ENCODE measurements at regions not wholly inside any gene's neighbourhood (a gene's known extent, or its start where the extent isn't known, plus 50 kb on each side); places are given as distances from the start of the nearest gene placed in this dataset.
"Not testable (repeated sequence)": the region's sequence is repeated elsewhere in the genome, so short reads cannot be mapped to it uniquely, and the experiment has no call there.

DNA sequence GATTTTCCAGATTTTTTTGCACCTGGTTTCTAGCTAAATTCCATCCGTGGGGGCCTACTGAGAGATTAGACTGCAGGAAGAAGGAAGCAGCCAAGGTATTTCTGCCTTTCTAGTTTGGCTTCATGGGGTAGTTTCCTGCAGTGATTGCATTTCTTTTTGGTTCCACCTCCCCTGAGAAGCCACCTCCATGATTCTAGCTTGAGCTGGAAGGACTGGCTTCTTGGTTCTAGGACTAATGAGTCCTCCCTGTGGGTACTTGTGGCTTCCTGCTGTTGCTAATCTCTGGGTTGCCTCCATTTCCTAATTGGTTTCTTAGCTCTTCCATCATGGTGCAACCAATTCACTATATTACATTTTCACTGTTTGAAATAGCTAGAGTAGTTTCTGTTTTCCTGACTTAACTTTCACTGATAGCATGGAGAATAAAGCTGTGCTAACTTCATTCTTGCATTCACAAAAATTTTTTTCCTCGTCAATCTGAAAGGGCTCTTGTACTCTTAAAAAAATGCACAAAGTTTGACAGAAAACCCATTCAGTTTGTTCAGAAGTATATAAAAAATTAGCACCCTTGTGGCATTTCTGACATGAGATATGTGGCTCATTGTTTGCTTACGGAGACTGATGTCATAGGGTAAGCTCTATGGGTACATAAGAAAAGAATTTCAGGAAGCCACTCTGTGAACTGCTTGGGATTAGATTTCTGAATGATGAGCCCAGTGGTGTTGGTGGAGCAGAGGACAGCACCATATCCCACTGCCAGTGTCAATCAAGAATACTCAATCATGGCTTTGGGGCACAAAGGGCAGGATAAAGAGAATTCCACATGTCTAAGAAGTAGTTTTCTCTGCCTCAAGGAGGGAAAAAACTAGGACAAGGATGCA is 242.8 kb upstream of the RBMS1 start:
- DNase-seq, result no peak

DNA sequence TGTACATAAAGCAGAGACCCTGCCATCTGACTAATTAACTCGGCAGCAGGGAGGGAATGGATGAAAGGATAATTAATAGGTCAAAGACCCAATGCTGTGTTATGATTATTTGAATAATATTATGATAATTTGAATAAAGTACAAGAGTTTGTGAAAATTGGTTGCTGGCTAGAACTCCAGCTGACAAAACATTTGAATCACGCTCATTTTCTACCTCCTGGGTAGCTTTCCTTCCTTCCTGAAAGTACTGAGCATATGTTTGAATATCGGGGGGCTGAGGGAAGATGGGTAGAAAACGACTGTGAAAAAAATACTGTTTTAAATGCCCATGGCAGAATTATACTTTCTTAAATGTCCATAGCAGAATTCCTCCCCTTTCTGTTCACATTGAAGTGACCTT is 243.6 kb upstream of the RBMS1 start:
- no peak for DNase-seq

DNA sequence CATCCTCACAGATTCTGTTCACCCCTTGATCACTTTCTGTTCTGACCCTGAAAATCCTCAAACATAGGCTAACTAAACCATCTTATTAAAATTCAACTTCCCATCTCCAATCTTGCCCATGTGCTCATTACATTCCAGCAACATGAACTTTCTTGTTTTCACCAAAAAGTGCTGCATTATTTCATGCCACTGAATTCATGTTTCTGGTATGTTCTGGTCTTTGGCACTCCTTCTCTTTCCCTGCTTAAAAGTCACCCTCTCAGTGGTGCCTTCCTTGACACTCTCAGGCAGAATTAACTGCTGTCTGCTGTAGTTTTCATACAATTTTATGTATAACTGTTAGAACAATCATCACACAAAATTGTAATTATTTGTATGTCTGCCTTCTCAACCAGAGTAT is 247.7 kb upstream of the RBMS1 start:
- no peak for DNase-seq

DNA sequence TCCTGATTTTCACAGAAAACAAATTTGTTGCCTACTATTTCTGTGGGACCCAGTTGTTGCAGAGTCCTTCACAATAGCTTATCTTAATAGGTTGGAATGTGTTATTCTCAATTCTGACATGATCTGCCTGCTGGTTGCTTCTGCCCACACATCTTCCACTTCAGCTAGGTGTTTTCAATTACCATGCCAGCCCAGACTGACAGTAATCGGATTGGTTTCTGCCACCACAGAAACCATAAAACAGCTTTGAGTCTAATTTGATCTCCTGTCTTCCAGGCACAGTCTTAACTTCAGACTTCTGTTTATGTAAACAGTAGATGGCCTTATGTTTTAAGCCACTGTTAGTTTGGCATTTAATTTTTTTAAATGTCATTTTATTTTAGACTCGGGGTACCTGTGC is 248.2 kb upstream of the RBMS1 start:
- DNase-seq, result no peak

- no peak for DNase-seq
These were observed 249.1 kb upstream of the RBMS1 start for GRCh38 chr2:160742667-160743066.

DNA sequence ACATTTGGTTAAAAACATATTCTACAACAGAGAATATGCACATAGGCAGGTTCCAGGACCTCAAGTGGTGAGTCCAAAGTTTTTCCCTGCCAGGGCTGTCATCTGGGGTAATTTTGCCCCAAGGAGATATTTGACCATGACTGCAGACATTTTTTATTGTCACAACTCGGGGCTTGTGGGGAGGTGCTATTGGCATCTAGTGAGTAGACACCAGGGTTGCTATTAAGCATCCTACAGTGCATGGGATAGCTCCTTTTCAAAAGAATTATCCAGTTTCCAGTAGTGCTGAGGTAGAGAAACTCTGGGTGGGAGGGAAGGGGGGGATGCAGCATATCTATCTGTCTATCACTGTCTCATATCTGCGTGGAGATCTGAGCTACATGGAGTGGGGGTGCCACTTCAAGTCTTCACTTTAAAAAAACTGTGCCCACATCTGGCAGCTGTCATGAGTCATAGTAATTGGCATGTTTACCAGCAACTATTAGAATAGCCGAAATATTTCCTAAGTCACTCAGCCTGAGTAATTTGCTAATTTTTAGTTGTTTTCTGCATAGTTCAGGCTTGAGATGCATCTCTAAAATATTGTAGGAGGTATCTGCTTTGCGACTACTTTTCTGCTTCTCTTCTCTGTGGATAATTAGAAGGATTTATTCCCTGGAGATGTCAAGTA is 254.0 kb upstream of the RBMS1 start:
- DNase-seq, result no peak

DNA sequence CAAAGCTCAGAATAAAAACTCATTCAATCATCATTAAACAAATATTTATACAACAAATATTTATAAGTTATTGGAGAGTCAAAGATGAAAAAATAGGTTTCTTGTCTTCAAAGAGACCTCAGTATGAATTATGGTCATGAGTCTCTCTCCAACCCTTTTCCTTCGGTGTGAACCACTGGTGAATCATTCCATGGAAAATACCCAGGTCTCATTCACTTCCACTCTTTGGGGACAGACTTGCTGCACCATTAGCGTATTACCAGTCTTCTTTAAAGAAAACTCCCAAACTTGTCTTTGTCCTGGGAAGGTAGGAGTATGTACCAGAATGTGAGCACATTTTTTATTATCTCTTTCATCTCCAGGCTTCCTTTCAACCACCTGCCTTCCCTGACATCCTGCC is 257.4 kb upstream of the RBMS1 start:
- no peak for DNase-seq

- no peak for DNase-seq
These were observed 259.1 kb upstream of the RBMS1 start for GRCh38 chr2:160752475-160753330.

DNA sequence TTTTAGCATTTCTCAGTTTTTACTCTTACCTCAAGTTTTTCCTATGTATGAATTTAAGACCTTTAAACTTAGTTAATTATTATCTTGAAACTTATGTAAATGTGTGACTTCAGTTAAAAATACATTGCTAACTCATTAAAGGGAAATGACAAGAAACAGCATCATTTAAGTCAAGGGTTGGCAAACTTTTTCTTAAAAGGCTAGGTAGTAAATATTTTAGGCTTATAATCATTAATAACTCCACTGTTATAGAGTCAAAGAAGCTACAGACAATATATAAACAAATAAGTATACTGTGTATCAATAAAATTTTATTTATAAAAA is 259.7 kb upstream of the RBMS1 start:
- no peak for DNase-seq

DNA sequence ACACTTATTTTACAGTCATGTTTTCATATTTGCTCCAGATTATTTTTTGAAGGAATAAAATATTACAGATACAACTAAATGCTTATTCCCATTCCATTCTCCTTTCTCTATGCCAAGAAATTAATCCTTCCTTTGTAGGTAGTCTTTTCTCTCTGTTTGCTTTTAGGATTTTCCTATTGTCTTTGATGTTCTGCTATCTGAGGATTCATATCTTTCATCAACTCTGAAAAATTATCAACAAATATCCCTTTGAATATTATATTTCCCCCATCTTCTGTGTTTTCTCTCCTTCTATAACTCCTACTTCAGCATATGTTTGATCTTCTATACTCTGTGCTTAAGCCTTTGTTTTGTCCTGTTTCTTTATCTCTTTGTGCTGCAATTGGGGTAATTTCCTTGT is 260.4 kb upstream of the RBMS1 start:
- no peak for DNase-seq

DNA sequence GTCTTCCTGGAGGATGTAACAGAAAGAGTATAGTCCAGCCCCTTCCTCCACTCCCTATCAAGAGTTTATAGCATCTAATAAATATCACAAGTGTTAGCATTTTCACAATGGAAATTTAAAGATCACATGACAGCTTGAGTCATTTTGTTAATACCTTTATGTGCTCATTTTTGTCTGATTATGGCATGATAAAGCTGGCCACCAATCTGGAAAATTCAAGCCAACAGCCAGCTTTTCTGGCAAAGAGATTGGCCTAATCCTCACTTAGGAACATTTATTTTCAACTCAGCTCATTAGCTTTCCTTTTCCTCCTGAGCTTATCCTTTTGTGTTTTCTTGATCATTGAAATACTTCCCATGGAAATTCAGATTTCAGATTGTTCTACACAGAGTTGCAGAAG is 262.9 kb upstream of the RBMS1 start:
- DNase-seq, result no peak

DNA sequence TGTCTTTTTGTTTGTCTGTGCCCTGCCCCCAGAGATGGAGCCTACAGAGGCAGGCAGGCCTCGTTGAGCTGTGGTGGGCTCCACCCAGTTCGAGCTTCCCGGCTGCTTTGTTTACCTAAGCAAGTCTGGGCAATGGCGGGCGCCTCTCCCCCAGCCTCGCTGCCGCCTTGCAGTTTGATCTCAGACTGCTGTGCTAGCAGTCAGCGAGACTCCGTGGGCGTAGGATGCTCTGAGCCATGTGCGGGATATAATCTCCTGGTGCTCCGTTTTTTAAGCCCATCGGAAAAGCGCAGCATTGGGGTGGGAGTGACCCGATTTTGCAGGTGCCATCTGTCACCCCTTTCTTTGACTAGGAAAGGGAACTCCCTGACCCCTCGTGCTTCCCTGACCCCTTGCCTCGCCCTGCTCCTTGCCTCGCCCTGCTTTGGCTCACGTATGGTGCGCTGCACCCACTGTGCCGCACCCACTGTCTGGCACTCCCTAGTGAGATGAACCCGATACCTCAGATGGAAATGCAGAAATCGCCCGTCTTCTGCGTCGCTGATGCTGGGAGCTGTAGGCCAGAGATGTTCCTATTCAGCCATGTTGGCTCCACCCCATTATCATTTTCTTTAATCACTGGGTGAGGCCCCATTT is 269.0 kb upstream of the RBMS1 start:
- DNase-seq, result not testable (repeated sequence)

GRCh38 chr2:160783474-160783873 is 289.9 kb upstream of the RBMS1 start:
- no peak for DNase-seq

- no peak for DNase-seq
These were observed 290.4 kb upstream of the RBMS1 start for GRCh38 chr2:160784034-160784433.

DNA sequence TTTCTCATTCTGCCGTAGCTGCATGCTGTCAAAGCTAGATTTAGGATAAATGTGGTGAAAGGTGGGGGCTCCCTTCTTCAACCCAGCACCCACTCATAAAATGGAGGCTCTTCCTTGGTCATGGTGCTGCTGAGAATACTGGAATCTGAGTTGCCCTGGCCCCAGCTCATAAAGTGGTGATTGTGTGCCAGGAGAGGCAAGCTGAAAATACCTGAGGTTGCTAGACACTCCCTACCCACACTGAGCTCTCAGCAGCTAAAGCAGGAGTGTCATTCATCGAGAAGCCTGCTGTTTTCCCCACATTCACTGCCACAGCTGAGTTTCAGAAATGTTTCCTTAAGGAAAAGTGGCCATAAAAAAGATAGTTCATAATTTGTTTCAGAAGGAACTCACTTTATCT is 297.1 kb upstream of the RBMS1 start:
- no peak for DNase-seq

DNA sequence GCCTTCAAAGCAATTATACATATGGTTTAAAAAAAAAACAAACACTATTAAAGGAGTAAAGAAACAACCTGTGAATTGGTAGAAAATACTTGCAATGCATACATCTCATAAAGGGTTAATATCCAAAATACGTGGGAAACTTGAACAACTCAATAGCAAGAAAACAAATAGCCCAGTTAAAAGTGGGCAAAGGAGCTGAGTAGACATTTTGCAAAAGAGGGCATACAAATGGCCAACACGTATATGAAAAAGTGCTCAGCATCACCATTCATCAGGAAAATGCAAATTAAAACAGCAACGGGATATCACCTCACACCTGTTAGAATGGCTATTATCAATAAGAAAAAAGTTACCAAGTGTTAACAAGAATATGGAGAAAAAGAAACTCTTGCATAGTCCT is 298.3 kb upstream of the RBMS1 start:
- DNase-seq, result no peak

DNA sequence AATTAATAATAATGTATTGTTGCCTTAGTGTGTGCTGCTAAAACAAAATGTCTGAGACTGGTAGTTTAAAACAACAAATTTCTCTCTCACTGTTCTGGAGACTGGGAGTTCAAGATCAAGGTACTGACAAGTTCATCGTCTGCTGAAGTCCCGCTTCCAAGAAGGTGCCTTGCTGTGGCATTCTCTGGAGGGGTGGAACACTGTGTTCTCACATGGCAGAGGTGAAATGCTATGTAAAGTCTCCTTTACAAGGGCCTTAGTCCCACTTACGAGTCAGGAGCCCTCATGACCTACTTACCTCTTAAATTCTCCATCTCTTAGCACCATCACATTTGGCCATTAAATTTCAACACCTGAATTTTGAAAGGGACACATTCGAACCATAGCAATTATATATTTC is 299.2 kb upstream of the RBMS1 start:
- no peak for DNase-seq

DNA sequence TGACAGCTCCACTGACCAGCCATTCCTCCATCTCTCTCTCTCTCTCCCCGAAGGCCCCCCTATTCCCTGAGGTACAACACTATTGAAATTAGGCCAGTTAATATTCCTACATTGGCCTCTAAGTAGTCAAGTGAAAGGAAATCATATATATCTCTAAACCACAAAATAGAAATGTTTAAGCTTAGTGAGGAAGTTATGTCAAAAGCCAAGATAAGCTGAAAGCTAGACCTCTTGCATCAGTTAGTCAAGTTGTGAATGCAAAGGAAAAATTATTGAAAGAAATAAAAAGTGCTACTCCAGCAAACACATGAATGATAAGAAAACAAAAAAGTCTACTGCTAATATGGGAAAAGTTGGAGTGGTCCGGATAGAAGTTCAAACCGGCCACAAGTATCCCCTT is 301.3 kb upstream of the RBMS1 start:
- no peak for DNase-seq

DNA sequence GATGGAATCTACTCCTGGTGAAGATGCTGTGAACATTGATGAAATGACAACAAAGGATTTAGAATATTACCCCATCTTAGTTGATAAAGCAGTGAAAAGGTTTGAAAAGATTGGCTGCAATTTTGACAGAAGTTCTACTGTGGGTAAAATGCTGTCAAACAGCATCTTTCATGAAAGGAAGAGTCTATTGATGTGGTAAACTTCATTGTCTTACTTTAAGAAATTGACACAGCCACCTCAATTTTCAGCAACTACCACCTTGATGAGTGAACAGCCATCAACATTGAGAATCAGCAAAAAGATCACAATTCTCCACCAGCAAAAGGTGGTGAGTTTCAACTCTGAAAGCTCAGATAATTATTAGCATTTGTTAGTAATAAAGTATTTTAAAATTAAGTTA is 310.3 kb upstream of the RBMS1 start:
- DNase-seq, result no peak

- no peak for DNase-seq
These were observed 316.8 kb upstream of the RBMS1 start for GRCh38 chr2:160810406-160810805.

DNA sequence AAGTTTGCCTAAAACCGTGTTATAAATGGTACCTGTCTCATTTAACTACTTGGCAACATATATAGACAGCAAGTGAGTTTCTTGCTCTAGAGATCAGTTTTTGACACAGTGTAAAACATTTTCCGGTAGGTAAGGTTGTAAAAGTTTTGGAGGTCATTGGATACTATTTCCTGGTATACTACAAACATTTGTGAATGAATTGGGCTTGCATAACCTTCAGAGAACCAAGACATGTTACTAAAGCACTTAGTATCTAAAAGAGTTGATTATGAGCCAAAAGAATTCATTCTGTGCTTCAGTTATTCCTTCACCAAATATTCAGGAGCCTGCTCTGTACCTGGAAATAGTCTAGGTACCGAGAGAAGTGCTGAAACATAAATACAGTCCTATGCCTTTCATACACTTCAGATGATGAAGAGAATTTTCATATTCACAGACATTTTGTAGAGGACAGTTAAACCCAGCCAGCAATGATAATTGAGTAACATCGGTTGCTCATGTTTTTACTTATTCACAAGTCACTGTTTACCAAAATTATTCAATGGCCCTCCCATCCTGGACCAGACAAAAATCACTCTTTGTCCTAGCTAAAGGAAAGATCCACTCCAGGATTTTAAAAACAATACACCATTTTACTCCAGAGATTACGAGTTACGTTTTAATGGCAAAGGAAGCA is 319.4 kb upstream of the RBMS1 start:
- no peak for DNase-seq

DNA sequence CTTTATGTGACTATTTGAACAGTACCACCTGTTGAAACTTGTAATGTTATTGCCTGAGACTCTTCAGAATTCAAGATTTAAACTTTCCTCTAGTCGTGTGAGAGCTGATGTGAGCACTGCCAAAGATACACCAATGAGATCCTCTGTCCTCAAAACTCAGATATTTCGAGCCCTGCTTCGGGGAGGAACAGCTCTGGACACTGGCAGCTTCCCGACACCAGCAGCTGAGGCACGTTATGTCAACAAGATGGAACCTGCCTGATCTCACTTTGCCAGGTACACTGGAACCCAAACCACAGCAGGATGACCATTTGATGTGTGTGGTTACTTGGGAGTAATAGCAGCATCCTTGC is 319.9 kb upstream of the RBMS1 start:
- no peak for DNase-seq

All from NCI-H69 (cell line).